ENCODE measurements at regions not wholly inside any gene's neighbourhood (a gene's known extent, or its start where the extent isn't known, plus 50 kb on each side); places are given as distances from the start of the nearest gene placed in this dataset.

- no peak overlapping the region for H3K27ac Mint-ChIP-seq (ENCODE audit: unreplicated experiment)
- H2AFZ ChIP-seq (ENCODE audit: low read depth, low read length): no peak overlapping the region
- peaks cover 49% of the 10 kb centered on the region for H3K27me3 Mint-ChIP-seq (ENCODE audit: low read depth, unreplicated experiment)
- no peak overlapping the region for H3K4me2 ChIP-seq (ENCODE audit: low read length)
- no peak overlapping the region for H3K9ac ChIP-seq (ENCODE audit: low read length)
- no peak overlapping the region for H3K4me3 ChIP-seq (ENCODE audit: insufficient read depth, low read depth, low read length)
- H3K4me3 Mint-ChIP-seq (ENCODE audit: unreplicated experiment): no peak overlapping the region
- no peaks in the 10 kb centered on the region for H4K20me1 ChIP-seq (ENCODE audit: insufficient read depth, low read length)
- TF ChIP-seq EZH2 (IDR thresholded peaks at IDR 0.05; ENCODE audit: insufficient read depth, low read length): no peak
- TF ChIP-seq CTCF (IDR thresholded peaks at IDR 0.05; ENCODE audit: insufficient read depth, low read depth, low read length): no peak
- no peak for DNase-seq (ENCODE audit: low read depth)
- H3K4me1 ChIP-seq (ENCODE audit: insufficient read depth, low read length): no peaks in the 10 kb centered on the region
- no peaks in the 10 kb centered on the region for H3K9me3 ChIP-seq (ENCODE audit: insufficient read depth, low read depth, low read length)
- H3K79me2 ChIP-seq (ENCODE audit: insufficient read depth, low read length): no peaks in the 10 kb centered on the region
- H3K4me1 Mint-ChIP-seq (ENCODE audit: low read depth, unreplicated experiment): no peaks in the 10 kb centered on the region
- H3K27me3 ChIP-seq (ENCODE audit: insufficient read depth, low read length): peaks cover 2% of the 10 kb centered on the region
- no peaks in the 10 kb centered on the region for H3K36me3 Mint-ChIP-seq (ENCODE audit: low read depth, unreplicated experiment)
- H3K36me3 ChIP-seq (ENCODE audit: insufficient read depth, low read length): no peaks in the 10 kb centered on the region
- H3K9me3 Mint-ChIP-seq (ENCODE audit: unreplicated experiment): peaks cover 3% of the 10 kb centered on the region
- H3K27ac ChIP-seq (ENCODE audit: low read depth, low read length): no peak overlapping the region
- FAIRE-seq: no peak
Observed at GRCh38 chr1:29415156-29415830, 179.0 kb downstream of the PTPRU start.

- no peaks in the 10 kb centered on the region for H3K36me3 Mint-ChIP-seq (ENCODE audit: low read depth, unreplicated experiment)
- no peak overlapping the region for H3K4me3 ChIP-seq (ENCODE audit: insufficient read depth, low read depth, low read length)
- no peak overlapping the region for H3K9ac ChIP-seq (ENCODE audit: low read length)
- H3K79me2 ChIP-seq (ENCODE audit: insufficient read depth, low read length): no peaks in the 10 kb centered on the region
- H3K27ac ChIP-seq (ENCODE audit: low read depth, low read length): no peak overlapping the region
- no peaks in the 10 kb centered on the region for H4K20me1 ChIP-seq (ENCODE audit: insufficient read depth, low read length)
- no peaks in the 10 kb centered on the region for H3K4me1 Mint-ChIP-seq (ENCODE audit: low read depth, unreplicated experiment)
- H3K27me3 Mint-ChIP-seq (ENCODE audit: low read depth, unreplicated experiment): peaks cover 61% of the 10 kb centered on the region
- peaks cover 3% of the 10 kb centered on the region for H3K9me3 Mint-ChIP-seq (ENCODE audit: unreplicated experiment)
- no peaks in the 10 kb centered on the region for H3K36me3 ChIP-seq (ENCODE audit: insufficient read depth, low read length)
- H3K4me1 ChIP-seq (ENCODE audit: insufficient read depth, low read length): no peaks in the 10 kb centered on the region
- peaks cover 2% of the 10 kb centered on the region for H3K27me3 ChIP-seq (ENCODE audit: insufficient read depth, low read length)
- DNase-seq (ENCODE audit: low read depth) (no peak), FAIRE-seq (no peak)
- no peaks in the 10 kb centered on the region for H3K9me3 ChIP-seq (ENCODE audit: insufficient read depth, low read depth, low read length)
- no peak overlapping the region for H3K4me2 ChIP-seq (ENCODE audit: low read length)
- TF ChIP-seq EZH2 (IDR thresholded peaks at IDR 0.05; ENCODE audit: insufficient read depth, low read length) (no peak), CTCF (IDR thresholded peaks at IDR 0.05; ENCODE audit: insufficient read depth, low read depth, low read length) (no peak)
- no peak overlapping the region for H3K27ac Mint-ChIP-seq (ENCODE audit: unreplicated experiment)
- H3K4me3 Mint-ChIP-seq (ENCODE audit: unreplicated experiment): no peak overlapping the region
- no peak overlapping the region for H2AFZ ChIP-seq (ENCODE audit: low read depth, low read length)
Observed at GRCh38 chr1:29414086-29414485, 177.8 kb downstream of the PTPRU start.

GRCh38 chr1:29413661-29414060, 177.3 kb downstream of the PTPRU start:
- Histone ChIP-seq H3K4me1 (ENCODE audit: insufficient read depth, low read length) (no peaks in the 10 kb centered on the region), H3K4me3 (ENCODE audit: insufficient read depth, low read depth, low read length) (no peak overlapping the region), H3K79me2 (ENCODE audit: insufficient read depth, low read length) (no peaks in the 10 kb centered on the region), H2AFZ (ENCODE audit: low read depth, low read length) (no peak overlapping the region), H3K27me3 (ENCODE audit: insufficient read depth, low read length) (peaks cover 2% of the 10 kb centered on the region), H3K4me2 (ENCODE audit: low read length) (no peak overlapping the region), H3K9me3 (ENCODE audit: insufficient read depth, low read depth, low read length) (no peaks in the 10 kb centered on the region), H3K27ac (ENCODE audit: low read depth, low read length) (no peak overlapping the region), H4K20me1 (ENCODE audit: insufficient read depth, low read length) (no peaks in the 10 kb centered on the region), H3K9ac (ENCODE audit: low read length) (no peak overlapping the region), H3K36me3 (ENCODE audit: insufficient read depth, low read length) (no peaks in the 10 kb centered on the region)
- FAIRE-seq: no peak
- Mint-ChIP-seq H3K4me3 (ENCODE audit: unreplicated experiment) (no peak overlapping the region), H3K27ac (ENCODE audit: unreplicated experiment) (no peak overlapping the region), H3K9me3 (ENCODE audit: unreplicated experiment) (peaks cover 3% of the 10 kb centered on the region), H3K4me1 (ENCODE audit: low read depth, unreplicated experiment) (no peaks in the 10 kb centered on the region), H3K27me3 (ENCODE audit: low read depth, unreplicated experiment) (peaks cover 63% of the 10 kb centered on the region), H3K36me3 (ENCODE audit: low read depth, unreplicated experiment) (no peaks in the 10 kb centered on the region)
- TF ChIP-seq CTCF (IDR thresholded peaks at IDR 0.05; ENCODE audit: insufficient read depth, low read depth, low read length): no peak
- no peak for TF ChIP-seq EZH2 (IDR thresholded peaks at IDR 0.05; ENCODE audit: insufficient read depth, low read length)
- DNase-seq (ENCODE audit: low read depth): no peak
